Testis (tissue), 2 donors: ENCODE measurements at regions not wholly inside any gene's neighbourhood (a gene's known extent, or its start where the extent isn't known, plus 50 kb on each side); places are given as distances from the start of the nearest gene placed in this dataset.
"Not testable (repeated sequence)": the region's sequence is repeated elsewhere in the genome, so short reads cannot be mapped to it uniquely, and the experiment has no call there.

Experiments
- DNase-seq: peaks from one replicate; pipeline ENCODE4 v3.0.0-alpha.2; 2019
- H3K27ac ChIP-seq, 2 donors: fragments of 200-600 bp; sonication (generic); one replicate each; pipeline ENCODE4 v1.5.1; 2019
- H3K27me3 ChIP-seq: fragments of 200-600 bp; sonication (generic); one replicate; pipeline ENCODE4 v1.5.1; 2019
- H3K36me3 ChIP-seq: fragments of 200-600 bp; sonication (generic); one replicate; pipeline ENCODE4 v1.5.1; 2017; ENCODE audit warnings: low read depth; ENCODE audit errors: missing control alignments
- H3K4me1 ChIP-seq: fragments of 200-600 bp; sonication (generic); one replicate; pipeline ENCODE4 v1.5.1; 2019
- H3K4me3 ChIP-seq, 2 donors: fragments of 200-600 bp; sonication (generic); one replicate each; pipeline ENCODE4 v1.5.1; 2017 to 2019
- H3K9me3 ChIP-seq: fragments of 200-600 bp; sonication (generic); one replicate; pipeline ENCODE4 v1.5.1; 2017
- POLR2A ChIP-seq: fragments of 450-650 bp; IDR thresholded peaks from one replicate; pipeline ENCODE4 v1.6.1; 2017; ENCODE audit warnings: antibody characterized with exemption, mild to moderate bottlenecking, moderate library complexity
- WGBS, 2 donors: methylation state at CpG; one replicate each; pipeline ENCODE4 v1.1.5; 2018; 5-methylcytosine and 5-hydroxymethylcytosine counted together
- intact Hi-C: fragments of 100-400 bp; cut with DNase I; formaldehyde crosslinking; loops from one replicate; pipeline ENCODE4 v1.15.1; 2023; ENCODE audit warnings: low total_unique reads
- TF ChIP-seq, protein P1 (sequence below), 3 experiments: fragments of 450-650 bp in 2 of 3; fragments of 200-600 bp in 1 of 3; sonication (generic) in 1 of 3; IDR thresholded peaks; one replicate each; pipeline ENCODE4 v1.5.1; 2016 to 2019; ENCODE audit warnings: antibody characterized with exemption in 3 of 3, mild to moderate bottlenecking in 2 of 3, moderate library complexity in 1 of 3

DNA sequence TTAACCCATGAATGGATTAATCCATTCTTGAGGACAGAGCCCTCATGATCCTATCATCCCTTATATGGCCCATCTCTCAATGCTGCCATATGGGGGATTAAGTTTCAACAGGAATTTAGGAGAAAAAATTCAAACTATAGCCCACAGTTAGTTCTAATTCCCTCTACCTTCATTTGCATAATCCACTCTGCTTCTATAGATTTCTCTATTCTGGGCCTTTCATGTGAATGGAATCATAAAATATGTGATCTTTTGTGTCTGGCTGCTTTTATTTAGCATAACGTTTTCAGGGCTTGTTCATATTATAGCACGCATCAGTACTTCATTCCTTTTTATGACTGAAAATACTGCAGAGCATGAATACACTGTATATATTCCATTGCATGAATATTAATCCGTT, 55.4 kb downstream of the CTSL start:
- H3K4me1 ChIP-seq: no peaks in the 10 kb centered on the region
- H3K4me3 ChIP-seq: no peak overlapping the region
- no peak overlapping the region for H3K27ac ChIP-seq
- DNase-seq: no peak
- intact Hi-C loops: no loop called here
- no peaks in the 10 kb centered on the region for H3K9me3 ChIP-seq
- H3K36me3 ChIP-seq: no peaks in the 10 kb centered on the region
- TF ChIP-seq, protein P1, sequence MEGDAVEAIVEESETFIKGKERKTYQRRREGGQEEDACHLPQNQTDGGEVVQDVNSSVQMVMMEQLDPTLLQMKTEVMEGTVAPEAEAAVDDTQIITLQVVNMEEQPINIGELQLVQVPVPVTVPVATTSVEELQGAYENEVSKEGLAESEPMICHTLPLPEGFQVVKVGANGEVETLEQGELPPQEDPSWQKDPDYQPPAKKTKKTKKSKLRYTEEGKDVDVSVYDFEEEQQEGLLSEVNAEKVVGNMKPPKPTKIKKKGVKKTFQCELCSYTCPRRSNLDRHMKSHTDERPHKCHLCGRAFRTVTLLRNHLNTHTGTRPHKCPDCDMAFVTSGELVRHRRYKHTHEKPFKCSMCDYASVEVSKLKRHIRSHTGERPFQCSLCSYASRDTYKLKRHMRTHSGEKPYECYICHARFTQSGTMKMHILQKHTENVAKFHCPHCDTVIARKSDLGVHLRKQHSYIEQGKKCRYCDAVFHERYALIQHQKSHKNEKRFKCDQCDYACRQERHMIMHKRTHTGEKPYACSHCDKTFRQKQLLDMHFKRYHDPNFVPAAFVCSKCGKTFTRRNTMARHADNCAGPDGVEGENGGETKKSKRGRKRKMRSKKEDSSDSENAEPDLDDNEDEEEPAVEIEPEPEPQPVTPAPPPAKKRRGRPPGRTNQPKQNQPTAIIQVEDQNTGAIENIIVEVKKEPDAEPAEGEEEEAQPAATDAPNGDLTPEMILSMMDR (IDR thresholded peaks at IDR 0.05): no peak
- TF ChIP-seq POLR2A: no peak
- H3K27me3 ChIP-seq: no peaks in the 10 kb centered on the region
- WGBS, 2 donors: 88 to 98% methylated on average over 3 of the region's 3 CpGs

DNA sequence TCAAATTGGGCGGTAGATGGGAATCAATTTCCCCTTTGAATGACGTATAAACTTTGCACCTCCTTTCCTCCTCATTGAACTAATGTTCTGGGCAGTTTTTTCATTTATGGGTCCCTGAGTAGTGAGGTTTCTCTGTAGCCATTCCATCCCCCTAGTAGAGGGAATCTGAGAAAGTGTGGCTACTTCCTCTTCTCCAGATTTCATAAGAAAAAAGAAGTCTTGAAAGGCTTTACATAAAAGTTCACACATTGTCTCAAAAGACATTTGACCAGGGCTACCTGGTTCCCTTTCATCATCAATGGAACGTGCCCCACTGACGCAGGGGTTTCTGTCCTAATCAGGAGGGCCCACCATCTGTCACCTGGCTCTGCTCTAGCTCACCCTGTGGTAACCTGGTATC, 57.3 kb downstream of the CTSL start:
- WGBS, 2 donors: 89 to 95% methylated on average over 4 of the region's 4 CpGs
- H3K4me1 ChIP-seq: no peaks in the 10 kb centered on the region
- no peak overlapping the region for H3K27ac ChIP-seq
- TF ChIP-seq POLR2A: no peak
- TF ChIP-seq, protein P1 (IDR thresholded peaks at IDR 0.05): no peak
- intact Hi-C loops: no loop called here
- H3K36me3 ChIP-seq: no peaks in the 10 kb centered on the region
- no peaks in the 10 kb centered on the region for H3K9me3 ChIP-seq
- H3K4me3 ChIP-seq: no peak overlapping the region
- no peaks in the 10 kb centered on the region for H3K27me3 ChIP-seq
- no peak for DNase-seq

DNA sequence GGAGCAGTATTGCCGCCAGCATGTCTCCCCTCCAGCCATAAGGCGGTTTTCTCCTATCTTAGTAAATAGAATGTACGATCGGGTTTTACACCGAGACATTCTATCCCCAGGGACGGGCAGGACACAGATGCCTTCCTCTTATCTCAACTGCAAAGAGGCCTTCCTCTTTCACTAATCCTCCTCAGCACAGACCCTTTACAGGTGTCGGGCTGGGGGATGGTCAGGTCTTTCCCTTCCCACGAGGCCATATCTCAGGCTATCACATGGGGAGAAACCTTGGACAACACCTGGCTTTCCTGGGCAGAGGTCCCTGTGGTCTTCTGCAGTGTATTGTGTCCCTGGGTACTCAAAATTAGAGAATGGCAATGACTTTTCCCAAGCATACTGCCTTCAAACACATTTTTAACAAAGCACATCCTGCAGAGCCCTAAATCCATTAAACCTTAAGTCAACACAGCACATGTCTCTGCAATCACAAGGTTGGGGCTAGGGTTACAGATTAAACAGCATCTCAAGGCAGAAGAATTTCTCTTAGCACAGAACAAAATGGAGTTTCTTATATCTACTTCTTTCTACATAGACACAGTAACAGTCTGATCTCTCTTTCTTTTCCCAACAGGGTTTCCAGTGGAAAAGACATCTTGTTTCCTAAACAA, 59.5 kb downstream of the CTSL start:
- DNase-seq, intact Hi-C loops, H3K9me3 ChIP-seq, H3K27me3 ChIP-seq, H3K4me3 ChIP-seq, H3K4me1 ChIP-seq, H3K27ac ChIP-seq, H3K36me3 ChIP-seq: not testable (repeated sequence)
- WGBS, 2 donors: 71 to 88% methylated on average over 8 of the region's 8 CpGs

DNA sequence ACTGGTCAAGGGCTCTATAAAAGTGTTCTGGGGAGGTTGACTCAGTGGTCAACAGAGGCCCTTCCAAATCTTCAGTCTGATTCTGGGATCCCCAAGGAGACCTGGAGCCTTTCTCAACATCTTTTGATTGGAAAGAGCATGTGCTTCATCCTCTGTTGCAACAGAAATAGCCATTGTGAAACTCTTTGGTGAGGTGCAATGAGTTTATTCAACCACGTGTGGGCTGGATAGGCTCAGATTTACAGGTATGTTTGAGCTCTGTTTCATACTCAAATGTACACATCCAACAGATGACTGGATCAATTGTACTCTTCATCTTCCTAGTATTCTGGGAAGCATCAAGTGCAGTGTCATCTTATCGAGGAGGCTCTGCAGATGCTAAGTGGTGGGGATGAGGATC, 60.5 kb downstream of the CTSL start:
- DNase-seq: no peak
- no peaks in the 10 kb centered on the region for H3K9me3 ChIP-seq
- intact Hi-C loops: no loop called here
- no peaks in the 10 kb centered on the region for H3K4me1 ChIP-seq
- H3K27ac ChIP-seq: no peak overlapping the region
- TF ChIP-seq POLR2A: no peak
- TF ChIP-seq, protein P1 (IDR thresholded peaks at IDR 0.05): no peak
- H3K4me3 ChIP-seq: no peak overlapping the region
- H3K36me3 ChIP-seq: no peaks in the 10 kb centered on the region
- WGBS, 2 donors: 88 to 95% methylated on average over 2 of the region's 2 CpGs
- H3K27me3 ChIP-seq: no peaks in the 10 kb centered on the region

DNA sequence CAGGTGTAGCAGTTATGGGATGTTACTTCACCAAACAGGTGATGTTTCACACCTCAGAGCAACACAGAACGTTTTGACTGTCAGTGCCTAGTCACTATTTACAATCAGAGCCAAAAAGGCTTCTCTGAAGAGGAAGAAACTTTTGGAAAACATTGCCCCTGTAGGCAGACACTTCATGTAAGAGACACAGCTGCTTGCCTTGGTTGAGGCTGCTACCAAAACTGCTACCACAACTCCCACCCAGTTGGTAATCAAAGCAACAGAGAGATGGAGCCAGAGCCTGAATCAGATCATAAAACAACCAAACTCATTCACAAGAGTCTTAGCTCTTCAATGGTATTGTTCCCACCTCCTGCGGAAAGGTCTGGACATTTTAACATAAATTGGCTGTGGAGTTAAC, 61.0 kb downstream of the CTSL start:
- Histone ChIP-seq H3K27me3 (no peaks in the 10 kb centered on the region), H3K4me1 (no peaks in the 10 kb centered on the region), H3K4me3 (no peak overlapping the region), H3K27ac (no peak overlapping the region), H3K36me3 (no peaks in the 10 kb centered on the region), H3K9me3 (no peaks in the 10 kb centered on the region)
- intact Hi-C loops: no loop called here
- WGBS, 2 donors: 63 to 64% methylated on average over 2 of the region's 2 CpGs
- TF ChIP-seq POLR2A: no peak
- TF ChIP-seq, protein P1 (IDR thresholded peaks at IDR 0.05): no peak
- no peak for DNase-seq
